ENCODE measurements at regions not wholly inside any gene's neighbourhood (a gene's known extent, or its start where the extent isn't known, plus 50 kb on each side); places are given as distances from the start of the nearest gene placed in this dataset.
"Not testable (repeated sequence)": the region's sequence is repeated elsewhere in the genome, so short reads cannot be mapped to it uniquely, and the experiment has no call there.

DNA sequence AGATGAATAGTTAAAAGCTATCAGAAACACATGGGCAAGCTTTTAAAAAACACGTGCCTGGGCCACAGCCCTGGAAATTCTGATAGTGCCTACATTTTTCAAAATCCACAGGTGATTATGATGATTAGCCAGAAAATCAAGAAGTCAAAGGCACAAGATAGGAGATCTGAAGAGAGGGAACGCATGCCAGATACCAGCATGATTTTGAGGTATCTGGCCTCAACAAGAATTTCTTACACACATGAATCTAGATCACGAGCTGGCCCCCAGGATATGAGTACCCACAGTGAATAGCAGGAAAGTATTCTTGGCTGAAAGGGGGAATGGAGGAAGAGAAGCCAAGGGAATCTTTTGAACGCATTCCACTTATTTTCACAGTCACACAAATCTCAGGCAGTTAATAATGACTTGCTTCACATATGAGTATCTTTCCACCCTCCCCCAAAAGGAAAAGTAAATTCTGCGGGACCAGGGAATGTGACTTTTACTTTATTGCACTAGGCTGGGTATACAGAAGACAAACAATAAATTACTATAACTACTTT lies 438.2 kb downstream of the BCAT1 start:
- TF ChIP-seq MAX (IDR thresholded peaks at IDR 0.05; ENCODE audit: low read depth, low read length), result no peak
- no peak for TF ChIP-seq CTCF (IDR thresholded peaks at IDR 0.05; ENCODE audit: low read depth, low read length)
- no peak for TF ChIP-seq POLR2A (IDR thresholded peaks at IDR 0.05; ENCODE audit: extremely low read depth, insufficient read length)
- no peak for TF ChIP-seq MYC (IDR thresholded peaks at IDR 0.05; ENCODE audit: low read depth, low read length)
- DNase-seq (ENCODE audit: low read depth), result no peak
- H3K4me3 ChIP-seq (ENCODE audit: low read depth, low read length), result no peak overlapping the region

- no peak for DNase-seq (ENCODE audit: low read depth)
- TF ChIP-seq POLR2A (IDR thresholded peaks at IDR 0.05; ENCODE audit: extremely low read depth, insufficient read length) (no peak), CTCF (IDR thresholded peaks at IDR 0.05; ENCODE audit: low read depth, low read length) (no peak), MYC (IDR thresholded peaks at IDR 0.05; ENCODE audit: low read depth, low read length) (no peak), MAX (IDR thresholded peaks at IDR 0.05; ENCODE audit: low read depth, low read length) (no peak)
- no peak overlapping the region for H3K4me3 ChIP-seq (ENCODE audit: low read depth, low read length)
Observed at GRCh38 chr12:24507827-24508226, 441.1 kb downstream of the BCAT1 start.

DNA sequence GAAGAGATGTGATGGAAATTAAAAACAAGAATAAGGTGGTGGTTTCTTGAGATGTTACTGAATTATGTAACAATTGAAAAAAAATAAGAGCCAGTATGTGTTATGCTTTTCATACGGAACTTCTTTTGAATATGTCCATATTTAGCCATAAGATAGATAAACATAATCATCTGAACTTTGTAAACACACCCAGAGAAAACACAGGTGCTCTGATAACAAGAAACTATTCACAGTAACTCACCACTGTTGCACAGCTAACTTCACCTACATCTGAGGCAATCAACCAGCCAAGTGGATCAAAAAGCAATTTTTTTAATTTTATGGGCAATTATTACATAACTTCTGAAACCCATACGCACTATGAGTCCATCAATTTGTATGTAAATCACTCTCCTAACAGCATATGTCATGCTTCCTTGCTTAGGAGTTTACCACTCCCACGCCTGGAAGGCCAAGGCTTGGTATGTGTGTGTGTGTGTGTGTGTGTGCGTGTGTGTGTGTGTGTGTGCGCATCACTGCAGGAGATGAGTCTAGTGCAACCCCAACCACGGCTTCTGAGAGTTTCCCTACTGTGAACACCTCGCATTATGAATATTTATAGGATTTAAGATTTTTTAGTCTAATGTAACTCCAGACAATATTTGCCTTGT lies 443.4 kb downstream of the BCAT1 start:
- H3K4me3 ChIP-seq (ENCODE audit: low read depth, low read length), result no peak overlapping the region
- no peak for DNase-seq (ENCODE audit: low read depth)
- TF ChIP-seq MAX (IDR thresholded peaks at IDR 0.05; ENCODE audit: low read depth, low read length) (no peak), CTCF (IDR thresholded peaks at IDR 0.05; ENCODE audit: low read depth, low read length) (no peak), MYC (IDR thresholded peaks at IDR 0.05; ENCODE audit: low read depth, low read length) (no peak), POLR2A (IDR thresholded peaks at IDR 0.05; ENCODE audit: extremely low read depth, insufficient read length) (no peak)

DNA sequence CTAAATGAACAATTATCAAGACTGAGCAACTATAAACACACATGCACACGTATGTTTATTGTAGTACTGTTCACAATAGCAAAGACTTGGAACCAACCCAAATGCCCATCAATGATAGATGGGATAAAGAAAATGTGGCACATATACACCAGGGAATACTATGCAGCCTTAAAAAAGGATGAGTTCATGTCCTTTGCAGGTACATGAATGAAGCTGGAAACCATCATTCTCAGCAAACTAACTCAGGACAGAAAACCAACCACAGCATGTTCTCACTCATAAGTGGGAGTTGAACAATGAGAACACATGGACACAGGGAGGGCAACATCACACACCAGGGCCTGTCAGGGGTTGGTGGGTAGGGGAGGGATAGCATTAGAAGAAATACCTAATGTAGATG lies 445.4 kb downstream of the BCAT1 start:
- not testable (repeated sequence) for DNase-seq (ENCODE audit: low read depth)

GRCh38 chr12:24500831-24501230 lies 448.1 kb downstream of the BCAT1 start:
- no peak for DNase-seq (ENCODE audit: low read depth)
- no peak overlapping the region for H3K4me3 ChIP-seq (ENCODE audit: low read depth, low read length)
- TF ChIP-seq MYC (IDR thresholded peaks at IDR 0.05; ENCODE audit: low read depth, low read length) (no peak), POLR2A (IDR thresholded peaks at IDR 0.05; ENCODE audit: extremely low read depth, insufficient read length) (no peak)

More for the DNA sequence above, 445.4 kb downstream of the BCAT1 start:
- H3K4me3 ChIP-seq (ENCODE audit: low read depth, low read length), result not testable (repeated sequence)

DNA sequence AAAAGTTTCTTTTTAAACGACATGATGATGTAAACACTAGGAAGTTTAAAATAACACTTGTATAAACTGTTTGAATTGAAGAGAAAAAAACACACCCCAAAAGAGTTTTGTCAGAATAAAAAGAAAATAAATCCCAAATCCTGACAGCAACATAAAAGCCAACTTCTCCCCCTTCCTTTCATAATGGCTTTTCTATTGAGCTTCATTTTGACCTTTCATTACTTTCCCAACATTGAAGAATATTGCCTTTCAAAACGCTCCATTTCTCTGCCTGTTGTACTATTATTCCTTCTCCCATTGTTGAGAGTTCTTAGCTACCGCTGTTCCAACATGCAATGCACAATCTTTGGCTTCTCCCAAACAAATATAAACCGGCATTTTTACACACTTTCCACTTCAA lies 448.5 kb downstream of the BCAT1 start:
- H3K4me3 ChIP-seq (ENCODE audit: low read depth, low read length), result no peak overlapping the region
- no peak for DNase-seq (ENCODE audit: low read depth)
- TF ChIP-seq CTCF (IDR thresholded peaks at IDR 0.05; ENCODE audit: low read depth, low read length) (no peak), MYC (IDR thresholded peaks at IDR 0.05; ENCODE audit: low read depth, low read length) (no peak), MAX (IDR thresholded peaks at IDR 0.05; ENCODE audit: low read depth, low read length) (no peak), POLR2A (IDR thresholded peaks at IDR 0.05; ENCODE audit: extremely low read depth, insufficient read length) (no peak)

Data from NB4 (cell line).